A549 (cell line): ENCODE measurements at regions not wholly inside any gene's neighbourhood (a gene's known extent, or its start where the extent isn't known, plus 50 kb on each side); places are given as distances from the start of the nearest gene placed in this dataset.

Source experiments
- ATAC-seq, 2 experiments: fragments of 200-7000 bp in 1 of 2; fragments of >200 bp in 1 of 2; cut with Nextera tagmentation in 1 of 2; cut with Tn5 transposase in 1 of 2; 3 replicates each; pipeline versions ENCODE4 v1.8.0 to v1.9.1; 2018 to 2020; ENCODE audit warnings: mild to moderate bottlenecking in 1 of 2, moderate library complexity in 1 of 2
- CTCF ChIA-PET: fragments of 300-600 bp; sonication (Branson Sonifier 250); formaldehyde crosslinking; extraction: SDS; loops from one replicate; lab custom pipeline; 2021; ENCODE audit warnings: antibody characterized with exemption, inconsistent platforms; lab: Yijun Ruan, JAX
- POLR2A ChIA-PET: fragments of 350-600 bp; formaldehyde crosslinking; extraction: SDS; loops from one replicate; lab custom pipeline; 2021; ENCODE audit warnings: antibody characterized with exemption, inconsistent platforms; lab: Yijun Ruan, JAX
- DNase-seq, 2 experiments: peaks; one replicate each; pipeline versions ENCODE4 v3.0.0 to v3.0.0-alpha.2; 2011 to 2016; ENCODE audit warnings: low read depth in 1 of 2, low spot score in 1 of 2
- FAIRE-seq: peaks from 2 replicates; lab custom pipeline; 2011; peaks lifted over from hg19 to GRCh38; lab: Jason Lieb, UNC
- H3K27ac ChIP-seq, 2 experiments: fragments of >200 bp; sonication (Bioruptor Twin); formaldehyde crosslinking; 3 replicates each; pipeline ENCODE4 v1.5.1; 2016 to 2017
- H3K4me1 ChIP-seq: fragments of >200 bp; sonication (Bioruptor Twin); formaldehyde crosslinking; 3 replicates; pipeline ENCODE4 v1.6.1; 2016
- H3K4me2 ChIP-seq: fragments of >200 bp; sonication (Bioruptor Twin); formaldehyde crosslinking; 3 replicates; pipeline ENCODE4 v1.6.1; 2016
- H3K4me3 ChIP-seq: fragments of >200 bp; sonication (Bioruptor Twin); formaldehyde crosslinking; 3 replicates; pipeline ENCODE4 v1.5.1; 2016
- H3K9me3 ChIP-seq: fragments of >200 bp; sonication (Bioruptor Twin); formaldehyde crosslinking; 3 replicates; pipeline ENCODE4 v1.6.1; 2016
- ATOH8 ChIP-seq: fragments of 250-450 bp; sonication (Bioruptor Pico); IDR thresholded peaks from 2 replicates; pipeline ENCODE4 v1.5.0; 2020; ENCODE audit warnings: low read depth, mild to moderate bottlenecking, moderate library complexity
- CBX2 ChIP-seq: fragments of 200-600 bp; sonication (generic); IDR thresholded peaks from 2 replicates; pipeline ENCODE4 v1.6.1; 2016; ENCODE audit warnings: low read depth, mild to moderate bottlenecking, borderline replicate concordance
- EHF ChIP-seq: fragments of 250-450 bp; sonication (Bioruptor Pico); IDR thresholded peaks from 2 replicates; pipeline ENCODE4 v1.5.0; 2020; ENCODE audit warnings: mild to moderate bottlenecking
- ESRRA ChIP-seq: fragments of 150-350 bp; IDR thresholded peaks from 2 replicates; pipeline ENCODE4 v1.6.1; 2014; ENCODE audit warnings: mild to moderate bottlenecking, low read length, borderline replicate concordance
- FOSB ChIP-seq: fragments of 250-450 bp; sonication (Bioruptor Pico); IDR thresholded peaks from 2 replicates; pipeline ENCODE4 v1.5.0; 2020; ENCODE audit warnings: mild to moderate bottlenecking, moderate library complexity
- FOSL2 ChIP-seq, 2 experiments: fragments of 450-650 bp in 1 of 2; fragments of >200 bp in 1 of 2; sonication (Bioruptor Twin) in 1 of 2; formaldehyde crosslinking; IDR thresholded peaks; 2 replicates each; pipeline versions ENCODE4 v1.5.0 to v1.6.1; 2016 to 2020; ENCODE audit warnings: mild to moderate bottlenecking in 1 of 2, moderate library complexity in 1 of 2
- GATA3 ChIP-seq: IDR thresholded peaks from 2 replicates; pipeline ENCODE4 v1.6.1; 2012; ENCODE audit warnings: borderline replicate concordance
- HES2 ChIP-seq: fragments of >200 bp; sonication (Bioruptor Twin); formaldehyde crosslinking; IDR thresholded peaks from 2 replicates; pipeline ENCODE4 v1.6.1; 2016
- HEYL ChIP-seq: fragments of 250-450 bp; sonication (Bioruptor Pico); IDR thresholded peaks from 2 replicates; pipeline ENCODE4 v1.8.0; 2021; ENCODE audit warnings: mild to moderate bottlenecking, moderate library complexity
- HMGXB4 ChIP-seq: fragments of 250-450 bp; sonication (Bioruptor Pico); IDR thresholded peaks from 2 replicates; pipeline ENCODE4 v1.5.0; 2021; ENCODE audit warnings: mild to moderate bottlenecking, moderate library complexity, borderline replicate concordance
- HOXB5 ChIP-seq: fragments of 250-450 bp; sonication (Bioruptor Pico); IDR thresholded peaks from 2 replicates; pipeline ENCODE4 v1.5.0; 2020; ENCODE audit warnings: mild to moderate bottlenecking, moderate library complexity
- JUNB ChIP-seq: fragments of >200 bp; sonication (Bioruptor Twin); formaldehyde crosslinking; IDR thresholded peaks from 2 replicates; pipeline ENCODE4 v1.6.1; 2016
- KDM5A ChIP-seq: fragments of 200-600 bp; sonication (generic); IDR thresholded peaks from 2 replicates; pipeline ENCODE4 v1.6.1; 2016; ENCODE audit warnings: antibody characterized with exemption, mild to moderate bottlenecking
- MAFK ChIP-seq: fragments of 450-650 bp; IDR thresholded peaks from 2 replicates; pipeline ENCODE4 v1.6.1; 2014; ENCODE audit not compliant: partially characterized antibody
- MAX ChIP-seq: IDR thresholded peaks from 2 replicates; pipeline ENCODE4 v1.6.1; 2012
- MAZ ChIP-seq: fragments of 150-350 bp; IDR thresholded peaks from 2 replicates; pipeline ENCODE4 v1.6.1; 2014; ENCODE audit warnings: antibody characterized with exemption, low read depth, low read length, borderline replicate concordance
- NPAS2 ChIP-seq: fragments of 250-450 bp; sonication (Bioruptor Pico); IDR thresholded peaks from 2 replicates; pipeline ENCODE4 v1.8.0; 2022; ENCODE audit warnings: mild to moderate bottlenecking, moderate library complexity, borderline replicate concordance
- PBX3 ChIP-seq: IDR thresholded peaks from 2 replicates; pipeline ENCODE4 v1.6.1; 2012
- POLR2AphosphoS2 ChIP-seq: conservative IDR thresholded peaks from 2 replicates; pipeline ENCODE4 v1.6.1; 2012; ENCODE audit warnings: low read length, improper control_type of control experiment, inconsistent platforms
- RARB ChIP-seq: fragments of 250-450 bp; sonication (Bioruptor Pico); IDR thresholded peaks from 2 replicates; pipeline ENCODE4 v1.8.0; 2021; ENCODE audit warnings: mild to moderate bottlenecking, moderate library complexity
- RCOR1 ChIP-seq: fragments of 150-350 bp; IDR thresholded peaks from 2 replicates; pipeline ENCODE4 v1.6.1; 2014; ENCODE audit warnings: antibody characterized with exemption, low read length, low read depth
- RFX5 ChIP-seq: fragments of 450-650 bp; IDR thresholded peaks from 2 replicates; pipeline ENCODE4 v1.7.1; 2014; ENCODE audit warnings: antibody characterized with exemption, mild to moderate bottlenecking, moderate library complexity
- RNF2 ChIP-seq: fragments of 200-600 bp; sonication (generic); IDR thresholded peaks from 2 replicates; pipeline ENCODE4 v1.6.1; 2016; ENCODE audit warnings: low read depth, mild to moderate bottlenecking, antibody characterized with exemption, moderate library complexity, borderline replicate concordance
- SMC3 ChIP-seq: fragments of >200 bp; sonication (Bioruptor Twin); formaldehyde crosslinking; IDR thresholded peaks from 3 replicates; pipeline ENCODE4 v1.6.1; 2018; ENCODE audit warnings: inconsistent platforms
- TP53 ChIP-seq: fragments of 250-450 bp; sonication (Bioruptor Pico); IDR thresholded peaks from 2 replicates; pipeline ENCODE4 v1.5.0; 2021; ENCODE audit warnings: mild to moderate bottlenecking, moderate library complexity
- ZC3H11A ChIP-seq: fragments of 450-650 bp; IDR thresholded peaks from 2 replicates; pipeline ENCODE4 v1.6.1; 2014; ENCODE audit warnings: antibody characterized with exemption, mild to moderate bottlenecking
- ZFP36 ChIP-seq: fragments of 450-650 bp; IDR thresholded peaks from 2 replicates; pipeline ENCODE4 v1.6.1; 2014; ENCODE audit warnings: borderline replicate concordance; ENCODE audit not compliant: partially characterized antibody
- ZNF302 ChIP-seq: fragments of 250-450 bp; sonication (Bioruptor Pico); IDR thresholded peaks from 2 replicates; pipeline ENCODE4 v1.9.0; 2021; ENCODE audit warnings: inconsistent platforms, mild to moderate bottlenecking, moderate library complexity
- WGBS: methylation state at CpG from one replicate; pipeline ENCODE4 v1.1.6; 2017; ENCODE audit errors: missing lambda C conversion rate; 5-methylcytosine and 5-hydroxymethylcytosine counted together

- FAIRE-seq (no peak), DNase-seq (no peak), ATAC-seq (no peak)
- Histone ChIP-seq H3K9me3 (no peaks in the 10 kb centered on the region), H3K4me3 (no peak overlapping the region), H3K27ac (no peak overlapping the region), H3K4me2 (no peak overlapping the region), H3K4me1 (no peaks in the 10 kb centered on the region)
- CTCF ChIA-PET, result no interaction called here
- TF ChIP-seq ATOH8 (CRISPR knock-in tag) (no peak), GATA3 (no peak), HES2 (no peak), ZNF302 (CRISPR knock-in tag) (no peak), MAX (no peak), POLR2AphosphoS2 (no peak), TP53 (CRISPR knock-in tag) (no peak), EHF (no peak), NPAS2 (CRISPR knock-in tag) (no peak), RFX5 (no peak), RCOR1 (no peak), FOSB (CRISPR knock-in tag) (no peak), FOSL2 (IDR thresholded peaks at IDR 0.05) (no peak), FOSL2 (CRISPR knock-in tag; IDR thresholded peaks at IDR 0.05) (no peak), RNF2 (no peak), RARB (CRISPR knock-in tag) (no peak), ZFP36 (no peak)
- POLR2A ChIA-PET, result no interaction called here
- whole genome bisulfite sequencing, result 2% methylated on average over 2 of the region's 2 CpGs
Measured at GRCh38 chr21:19830446-19830845, 1167.8 kb upstream of the NCAM2 start.

GRCh38 chr21:19832551-19832950 is 1165.7 kb upstream of the NCAM2 start:
- 1% methylated on average over 2 of the region's 2 CpGs for WGBS
- H3K27ac ChIP-seq, result no peak overlapping the region
- H3K4me2 ChIP-seq, result no peak overlapping the region
- no peak for ATAC-seq
- H3K9me3 ChIP-seq, result no peaks in the 10 kb centered on the region
- no peak overlapping the region for H3K4me3 ChIP-seq
- TF ChIP-seq RFX5 (no peak), HOXB5 (CRISPR knock-in tag) (no peak), ZC3H11A (no peak), JUNB (no peak), ESRRA (no peak), MAX (no peak), FOSL2 (IDR thresholded peaks at IDR 0.05) (no peak), FOSL2 (CRISPR knock-in tag; IDR thresholded peaks at IDR 0.05) (no peak), MAZ (no peak), HES2 (no peak), KDM5A (no peak), MAFK (no peak), SMC3 (no peak), CBX2 (no peak), HMGXB4 (no peak), RNF2 (no peak), ZNF302 (CRISPR knock-in tag) (no peak), HEYL (CRISPR knock-in tag) (no peak), EHF (no peak), PBX3 (no peak)
- TF ChIP-seq, all 56 proteins: peak for 0
- CTCF ChIA-PET, result no interaction called here
- POLR2A ChIA-PET, result no interaction called here
- FAIRE-seq (no peak), DNase-seq (no peak)
- no peaks in the 10 kb centered on the region for H3K4me1 ChIP-seq
